Astrocyte of the cerebellum (primary cell): ENCODE measurements at regions not wholly inside any gene's neighbourhood (a gene's known extent, or its start where the extent isn't known, plus 50 kb on each side); places are given as distances from the start of the nearest gene placed in this dataset.
A peak's percentile ranks its signal among the peaks of the same experiment; 100 is the strongest.

Source experiments
- DNase-seq: peaks from one replicate; pipeline ENCODE4 v3.0.0-alpha.2; 2011; ENCODE audit warnings: low read depth
- H3K4me3 ChIP-seq: 2 replicates; pipeline ENCODE4 v1.5.1; 2011; ENCODE audit warnings: mild to moderate bottlenecking, low read depth, low read length, moderate library complexity
- CTCF ChIP-seq: IDR thresholded peaks from 2 replicates; pipeline ENCODE4 v1.5.1; 2012; ENCODE audit warnings: low read length, low read depth, moderate library complexity, mild to moderate bottlenecking; ENCODE audit errors: missing control alignments
- in situ Hi-C: cut with HindIII; loops from 2 replicates; pipeline ENCODE4 v1.10.0; 2017; ENCODE audit warnings: low sequenced_read_pairs

GRCh38 chr5:128736553-128736952 is 198.5 kb upstream of the FBN2 start:
- in situ Hi-C loops, result no loop called here
- peak; percentile 12 for DNase-seq
- no peak for TF ChIP-seq CTCF
- H3K4me3 ChIP-seq, result no peak overlapping the region

- no peak overlapping the region for H3K4me3 ChIP-seq
- no peak for TF ChIP-seq CTCF
- in situ Hi-C loops, result no loop called here
- DNase-seq, result no peak
Observed at GRCh38 chr5:128749136-128749898, 211.3 kb upstream of the FBN2 start.

- no peak overlapping the region for H3K4me3 ChIP-seq
- no peak for TF ChIP-seq CTCF
- in situ Hi-C loops, result loop anchor here (5.0 kb wide), 1 partner anchor 53 kb away; no protein-coding TSS in a partner anchor
- DNase-seq, result no peak
Observed at GRCh38 chr5:128750155-128750554, 212.1 kb upstream of the FBN2 start.

GRCh38 chr5:128757196-128757959 is 207.9 kb upstream of the SLC27A6 start:
- H3K4me3 ChIP-seq, result no peak overlapping the region
- TF ChIP-seq CTCF, result no peak
- DNase-seq, result no peak
- in situ Hi-C loops, result no loop called here

DNA sequence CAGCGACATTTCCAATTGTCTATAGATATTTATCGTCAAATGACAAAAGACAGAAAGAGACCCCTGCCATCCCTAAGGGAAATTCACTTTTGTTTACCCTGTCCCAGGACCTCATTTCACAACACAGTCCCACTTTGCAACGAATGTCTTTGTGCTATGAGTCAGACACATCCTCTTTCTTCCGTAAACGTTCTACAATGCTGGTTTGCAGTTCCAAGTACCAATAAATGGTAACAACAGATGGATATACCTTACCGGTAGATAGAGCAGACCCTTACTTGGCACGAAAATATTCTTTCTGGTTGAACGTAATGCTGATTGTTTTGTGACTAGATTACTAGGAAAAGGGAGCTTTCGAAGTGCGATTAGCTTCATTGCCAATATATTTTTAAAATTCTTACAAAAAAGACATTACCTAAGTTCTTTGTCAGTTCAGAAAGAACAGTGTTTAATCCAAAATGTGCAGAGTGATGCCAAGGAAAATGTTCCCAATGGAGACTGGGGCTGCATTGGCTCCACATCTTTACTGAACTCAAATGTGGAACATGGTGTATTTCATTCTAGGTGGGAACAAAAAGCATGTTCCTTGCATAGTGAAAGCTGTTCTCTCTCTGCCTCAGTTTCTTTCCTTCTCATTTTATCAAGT is 202.5 kb upstream of the SLC27A6 start:
- H3K4me3 ChIP-seq, result no peak overlapping the region
- in situ Hi-C loops, result no loop called here

GRCh38 chr5:128763321-128763720 is 202.0 kb upstream of the SLC27A6 start:
- no peak for DNase-seq
- no peak for TF ChIP-seq CTCF
- H3K4me3 ChIP-seq, result no peak overlapping the region
- in situ Hi-C loops, result no loop called here

More for the DNA sequence above, 202.5 kb upstream of the SLC27A6 start:
- no peak for TF ChIP-seq CTCF
- no peak for DNase-seq
